Activated CD8-positive, alpha-beta T cell treated with anti-CD3 and anti-CD28 coated beads for 36 hours (primary cell): ENCODE measurements at regions not wholly inside any gene's neighbourhood (a gene's known extent, or its start where the extent isn't known, plus 50 kb on each side); places are given as distances from the start of the nearest gene placed in this dataset.
"Not testable (repeated sequence)": the region's sequence is repeated elsewhere in the genome, so short reads cannot be mapped to it uniquely, and the experiment has no call there.

Experiments
- ATAC-seq: fragments of 200-7000 bp; cut with Tn5 transposase; one replicate; pipeline ENCODE4 v1.10.0; 2021; ENCODE audit warnings: mild to moderate bottlenecking, moderate library complexity
- CTCF ChIA-PET: fragments of 350-600 bp; sonication (Branson Sonifier 250); formaldehyde crosslinking; loops from one replicate; lab custom pipeline; 2021; ENCODE audit warnings: antibody characterized with exemption; lab: Charles Lee
- POLR2A ChIA-PET: fragments of 350-600 bp; sonication (Branson Sonifier 250); formaldehyde crosslinking; loops from one replicate; lab custom pipeline; 2021; ENCODE audit warnings: antibody characterized with exemption; lab: Charles Lee
- DNase-seq: peaks from one replicate; pipeline ENCODE4 v3.0.0-alpha.2; 2020
- H3K27ac Mint-ChIP-seq: one replicate; pipeline ENCODE4 v1.8.0; 2021; ENCODE audit warnings: mild to moderate bottlenecking, mixed read lengths
- H3K27me3 Mint-ChIP-seq: one replicate; pipeline ENCODE4 v1.8.0; 2021; ENCODE audit warnings: mixed read lengths
- H3K36me3 Mint-ChIP-seq: one replicate; pipeline ENCODE4 v1.8.0; 2021; ENCODE audit warnings: low read depth, mixed read lengths
- H3K4me1 Mint-ChIP-seq: one replicate; pipeline ENCODE4 v1.8.0; 2021; ENCODE audit warnings: low read depth, mixed read lengths
- H3K4me3 Mint-ChIP-seq: one replicate; pipeline ENCODE4 v1.8.0; 2021; ENCODE audit warnings: mild to moderate bottlenecking, moderate library complexity, mixed read lengths
- H3K9me3 Mint-ChIP-seq: one replicate; pipeline ENCODE4 v1.8.0; 2021; ENCODE audit warnings: mixed read lengths
- CTCF ChIP-seq: fragments of 200-600 bp; IDR thresholded peaks from one replicate; pipeline ENCODE4 v1.8.0; 2022; ENCODE audit warnings: antibody characterized with exemption, mild to moderate bottlenecking
- intact Hi-C: fragments of 100-400 bp; cut with micrococcal nuclease; formaldehyde crosslinking; loops from one replicate; pipeline ENCODE4 v1.10.0; 2022

GRCh38 chr14:52125885-52126284 lies 57.0 kb upstream of the NID2 start:
- ATAC-seq (no peak), DNase-seq (no peak)
- H3K36me3 Mint-ChIP-seq: no peaks in the 10 kb centered on the region
- POLR2A ChIA-PET: no interaction called here
- intact Hi-C loops: no loop called here
- H3K9me3 Mint-ChIP-seq: no peaks in the 10 kb centered on the region
- H3K4me3 Mint-ChIP-seq: no peak overlapping the region
- H3K27me3 Mint-ChIP-seq: peaks cover 1% of the 10 kb centered on the region
- peaks cover 15% of the 10 kb centered on the region for H3K4me1 Mint-ChIP-seq
- H3K27ac Mint-ChIP-seq: no peak overlapping the region
- TF ChIP-seq CTCF: no peak
- CTCF ChIA-PET: interaction anchor here (1.0 to 2.1 kb wide), 3 partner anchors 15 to 194 kb away, joined by 3 to 4 read pairs (median 4); no protein-coding TSS in a partner anchor

- Mint-ChIP-seq H3K27me3 (peaks cover 1% of the 10 kb centered on the region), H3K27ac (no peak overlapping the region), H3K4me3 (no peak overlapping the region), H3K4me1 (peaks cover 15% of the 10 kb centered on the region), H3K9me3 (no peaks in the 10 kb centered on the region), H3K36me3 (no peaks in the 10 kb centered on the region)
- POLR2A ChIA-PET: no interaction called here
- no peak for ATAC-seq
- CTCF ChIA-PET: interaction anchor here (0.6 kb wide), 1 partner anchor 115 kb away, joined by 3 read pairs; no protein-coding TSS in a partner anchor
- intact Hi-C loops: no loop called here
- TF ChIP-seq CTCF: no peak
- no peak for DNase-seq
These were observed 56.2 kb upstream of the NID2 start for GRCh38 chr14:52124791-52125684.

- CTCF ChIA-PET: not testable (repeated sequence)
These were observed 53.3 kb upstream of the NID2 start for GRCh38 chr14:52122163-52122562.

GRCh38 chr14:52121441-52121840 lies 52.6 kb upstream of the NID2 start:
- H3K27ac Mint-ChIP-seq: no peak overlapping the region
- no peak for TF ChIP-seq CTCF
- peaks cover 15% of the 10 kb centered on the region for H3K4me1 Mint-ChIP-seq
- no peaks in the 10 kb centered on the region for H3K9me3 Mint-ChIP-seq
- ATAC-seq (no peak), DNase-seq (no peak)
- intact Hi-C loops: no loop called here
- POLR2A ChIA-PET: no interaction called here
- no peak overlapping the region for H3K4me3 Mint-ChIP-seq
- no peaks in the 10 kb centered on the region for H3K27me3 Mint-ChIP-seq
- CTCF ChIA-PET: no interaction called here
- H3K36me3 Mint-ChIP-seq: no peaks in the 10 kb centered on the region

More at GRCh38 chr14:52122163-52122562, 53.3 kb upstream of the NID2 start:
- H3K36me3 Mint-ChIP-seq, H3K4me3 Mint-ChIP-seq, DNase-seq, H3K9me3 Mint-ChIP-seq, ATAC-seq, POLR2A ChIA-PET, H3K27ac Mint-ChIP-seq, intact Hi-C loops, H3K27me3 Mint-ChIP-seq: not testable (repeated sequence)
- H3K4me1 Mint-ChIP-seq: peaks cover 15% of the 10 kb centered on the region

- no peaks in the 10 kb centered on the region for H3K4me1 Mint-ChIP-seq
- no peak for TF ChIP-seq CTCF
- no peaks in the 10 kb centered on the region for H3K27me3 Mint-ChIP-seq
- ChIA-PET POLR2A (no interaction called here), CTCF (no interaction called here)
- H3K36me3 Mint-ChIP-seq: no peaks in the 10 kb centered on the region
- DNase-seq (no peak), ATAC-seq (no peak)
- H3K4me3 Mint-ChIP-seq: no peak overlapping the region
- no peaks in the 10 kb centered on the region for H3K9me3 Mint-ChIP-seq
- intact Hi-C loops: no loop called here
- H3K27ac Mint-ChIP-seq: no peak overlapping the region
These were observed 50.2 kb upstream of the NID2 start for GRCh38 chr14:52119030-52119429.
